NCI-H1105 (cell line): ENCODE measurements at regions not wholly inside any gene's neighbourhood (a gene's known extent, or its start where the extent isn't known, plus 50 kb on each side); places are given as distances from the start of the nearest gene placed in this dataset.
"Not testable (repeated sequence)": the region's sequence is repeated elsewhere in the genome, so short reads cannot be mapped to it uniquely, and the experiment has no call there.

Source experiments
- DNase-seq: peaks from one replicate; lab custom pipeline; 2025; lab: John Stamatoyannopoulos, UW

- no peak for DNase-seq
Measured at GRCh38 chr1:22196041-22196440, 53.1 kb upstream of the WNT4 start.

- DNase-seq: no peak
Measured at GRCh38 chr1:22196641-22197040, 53.7 kb upstream of the WNT4 start.

- DNase-seq: no peak
Measured at GRCh38 chr1:22197644-22198043, 54.7 kb upstream of the WNT4 start.

- no peak for DNase-seq
Measured at GRCh38 chr1:22201023-22201422, 58.1 kb upstream of the WNT4 start.

GRCh38 chr1:22203335-22203734 lies 60.4 kb upstream of the WNT4 start:
- no peak for DNase-seq

- DNase-seq: no peak
Measured at GRCh38 chr1:22204057-22204840, 61.4 kb upstream of the WNT4 start.

GRCh38 chr1:22204989-22205913 lies 62.4 kb upstream of the WNT4 start:
- no peak for DNase-seq

GRCh38 chr1:22206551-22207125 lies 63.7 kb upstream of the WNT4 start:
- no peak for DNase-seq

- peak; percentile 56 for DNase-seq
Measured at GRCh38 chr1:22207511-22208267, 64.8 kb upstream of the WNT4 start.

GRCh38 chr1:22208268-22208972 lies 65.5 kb upstream of the WNT4 start:
- no peak for DNase-seq

- no peak for DNase-seq
Measured at GRCh38 chr1:22208973-22209378, 66.1 kb upstream of the WNT4 start.

GRCh38 chr1:22210176-22210575 lies 67.3 kb upstream of the WNT4 start:
- no peak for DNase-seq

- no peak for DNase-seq
Measured at GRCh38 chr1:22210636-22211035, 67.7 kb upstream of the WNT4 start.

- DNase-seq: not testable (repeated sequence)
Measured at GRCh38 chr1:22211459-22211858, 68.6 kb upstream of the WNT4 start.

- DNase-seq: no peak
Measured at GRCh38 chr1:22212400-22213233, 69.7 kb upstream of the WNT4 start.

- no peak for DNase-seq
Measured at GRCh38 chr1:22216210-22216883, 73.5 kb upstream of the WNT4 start.

- no peak for DNase-seq
Measured at GRCh38 chr1:22216966-22217365, 74.1 kb upstream of the WNT4 start.

- no peak for DNase-seq
Measured at GRCh38 chr1:22217811-22218460, 75.0 kb upstream of the WNT4 start.

GRCh38 chr1:22218618-22219250 lies 75.8 kb upstream of the WNT4 start:
- DNase-seq: no peak
